MCF 10A (cell line): ENCODE measurements at regions not wholly inside any gene's neighbourhood (a gene's known extent, or its start where the extent isn't known, plus 50 kb on each side); places are given as distances from the start of the nearest gene placed in this dataset.

Experiments
- BruUV-seq: library from RNA; stranded (reverse); fragments of 400-500 nt; replicated peaks from 2 replicates; lab custom pipeline; 2021; lab: Mats Ljungman, UMichigan
- CTCF ChIA-PET: fragments of 300-600 bp; sonication (Branson Sonifier 250); formaldehyde crosslinking; extraction: SDS; loops from one replicate; lab custom pipeline; 2021; ENCODE audit warnings: antibody characterized with exemption, inconsistent platforms; lab: Yijun Ruan, JAX
- POLR2A ChIA-PET: fragments of 300-600, 350-650 bp; sonication (Branson Sonifier 250); formaldehyde crosslinking; extraction: SDS; loops from one replicate; lab custom pipeline; 2020; ENCODE audit warnings: antibody characterized with exemption, inconsistent platforms; lab: Yijun Ruan, JAX
- DNase-seq: peaks from one replicate; pipeline ENCODE4 v3.0.0-alpha.2; 2018; ENCODE audit not compliant: unreplicated experiment
- H3K27ac Mint-ChIP-seq: one replicate; pipeline ENCODE4 v1.8.0; 2022; ENCODE audit warnings: mild to moderate bottlenecking, low read depth, mixed read lengths; ENCODE audit not compliant: unreplicated experiment
- H3K27me3 Mint-ChIP-seq: one replicate; pipeline ENCODE4 v1.8.0; 2022; ENCODE audit warnings: mixed read lengths; ENCODE audit not compliant: insufficient read depth, unreplicated experiment
- H3K36me3 Mint-ChIP-seq: one replicate; pipeline ENCODE4 v1.8.0; 2022; ENCODE audit warnings: mild to moderate bottlenecking, moderate library complexity, mixed read lengths; ENCODE audit not compliant: insufficient read depth, unreplicated experiment
- H3K4me1 Mint-ChIP-seq: one replicate; pipeline ENCODE4 v1.8.0; 2022; ENCODE audit warnings: mixed read lengths; ENCODE audit not compliant: insufficient read depth, unreplicated experiment
- H3K4me3 Mint-ChIP-seq: one replicate; pipeline ENCODE4 v1.8.0; 2022; ENCODE audit warnings: mild to moderate bottlenecking, moderate library complexity, mixed read lengths; ENCODE audit not compliant: unreplicated experiment
- H3K9me3 Mint-ChIP-seq: one replicate; pipeline ENCODE4 v1.8.0; 2022; ENCODE audit warnings: mixed read lengths; ENCODE audit not compliant: unreplicated experiment
- intact Hi-C: fragments of 100-400 bp; cut with micrococcal nuclease; formaldehyde crosslinking; loops from 2 replicates; pipeline ENCODE4 v1.14.1; 2022
- TF ChIP-seq, protein P1 (sequence below): fragments of 200-600 bp; IDR thresholded peaks from one replicate; pipeline ENCODE4 v1.8.0; 2022; ENCODE audit warnings: antibody characterized with exemption, mild to moderate bottlenecking; ENCODE audit not compliant: unreplicated experiment

DNA sequence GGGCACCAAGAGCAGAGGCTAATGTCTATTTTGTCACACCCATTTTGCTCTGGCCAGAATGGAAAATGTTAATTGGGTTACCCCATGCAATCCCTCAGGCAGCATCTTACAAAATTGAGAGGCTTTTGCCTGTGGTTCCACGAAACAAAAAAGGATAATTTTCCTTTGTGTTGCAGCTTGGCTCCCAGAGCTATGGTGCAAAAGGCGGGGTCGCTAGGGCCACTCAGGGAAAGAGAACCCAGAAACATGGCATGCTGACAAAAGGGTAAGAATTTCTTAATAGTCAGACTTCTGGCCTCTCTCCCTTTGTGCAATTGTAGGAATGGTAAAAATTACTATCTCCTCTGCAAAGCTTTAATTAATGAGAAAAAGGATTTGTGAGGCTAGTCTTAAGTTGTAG is 119.6 kb upstream of the BANK1 start:
- BruUV-seq = no TSS peak
- CTCF ChIA-PET = interaction anchor here (0.6 kb wide), 1 partner anchor 9 kb away, joined by 5 read pairs; no protein-coding TSS in a partner anchor

DNA sequence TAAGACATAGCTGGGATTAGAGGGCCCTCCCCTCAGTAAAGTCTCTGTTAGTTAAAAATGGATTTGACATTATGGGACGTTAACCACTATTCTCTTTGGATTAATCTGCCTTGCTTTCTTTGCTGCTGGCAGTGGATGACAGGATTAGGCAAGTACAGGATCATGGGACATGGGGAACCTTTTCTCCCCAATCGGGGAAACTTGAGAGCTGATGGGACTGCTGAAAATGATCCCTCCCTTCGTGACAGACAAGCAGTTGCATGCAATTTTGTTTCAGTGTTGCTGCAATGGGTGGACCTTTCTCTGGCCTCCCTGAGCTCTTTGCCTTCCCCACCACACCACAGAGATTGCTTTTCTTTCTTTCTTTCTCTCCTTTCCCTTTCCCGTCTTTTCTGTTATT is 120.2 kb upstream of the BANK1 start:
- POLR2A ChIA-PET = no interaction called here
- CTCF ChIA-PET = interaction anchor here (0.6 kb wide), 1 partner anchor 9 kb away, joined by 5 read pairs; no protein-coding TSS in a partner anchor
- Mint-ChIP-seq H3K9me3 (no peaks in the 10 kb centered on the region), H3K4me3 (no peak overlapping the region), H3K27ac (no peak overlapping the region), H3K27me3 (no peaks in the 10 kb centered on the region), H3K36me3 (no peaks in the 10 kb centered on the region), H3K4me1 (no peaks in the 10 kb centered on the region)
- no peak for DNase-seq
- BruUV-seq = no TSS peak
- intact Hi-C loops = no loop called here
- TF ChIP-seq, protein P1, sequence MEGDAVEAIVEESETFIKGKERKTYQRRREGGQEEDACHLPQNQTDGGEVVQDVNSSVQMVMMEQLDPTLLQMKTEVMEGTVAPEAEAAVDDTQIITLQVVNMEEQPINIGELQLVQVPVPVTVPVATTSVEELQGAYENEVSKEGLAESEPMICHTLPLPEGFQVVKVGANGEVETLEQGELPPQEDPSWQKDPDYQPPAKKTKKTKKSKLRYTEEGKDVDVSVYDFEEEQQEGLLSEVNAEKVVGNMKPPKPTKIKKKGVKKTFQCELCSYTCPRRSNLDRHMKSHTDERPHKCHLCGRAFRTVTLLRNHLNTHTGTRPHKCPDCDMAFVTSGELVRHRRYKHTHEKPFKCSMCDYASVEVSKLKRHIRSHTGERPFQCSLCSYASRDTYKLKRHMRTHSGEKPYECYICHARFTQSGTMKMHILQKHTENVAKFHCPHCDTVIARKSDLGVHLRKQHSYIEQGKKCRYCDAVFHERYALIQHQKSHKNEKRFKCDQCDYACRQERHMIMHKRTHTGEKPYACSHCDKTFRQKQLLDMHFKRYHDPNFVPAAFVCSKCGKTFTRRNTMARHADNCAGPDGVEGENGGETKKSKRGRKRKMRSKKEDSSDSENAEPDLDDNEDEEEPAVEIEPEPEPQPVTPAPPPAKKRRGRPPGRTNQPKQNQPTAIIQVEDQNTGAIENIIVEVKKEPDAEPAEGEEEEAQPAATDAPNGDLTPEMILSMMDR = no peak

More for the DNA sequence above, 119.6 kb upstream of the BANK1 start:
- H3K27me3 Mint-ChIP-seq = no peaks in the 10 kb centered on the region
- POLR2A ChIA-PET = no interaction called here
- H3K27ac Mint-ChIP-seq = no peak overlapping the region
- TF ChIP-seq, protein P1 = no peak
- H3K4me1 Mint-ChIP-seq = no peaks in the 10 kb centered on the region
- intact Hi-C loops = no loop called here
- no peak for DNase-seq
- no peaks in the 10 kb centered on the region for H3K9me3 Mint-ChIP-seq
- H3K4me3 Mint-ChIP-seq = no peak overlapping the region
- H3K36me3 Mint-ChIP-seq = no peaks in the 10 kb centered on the region

DNA sequence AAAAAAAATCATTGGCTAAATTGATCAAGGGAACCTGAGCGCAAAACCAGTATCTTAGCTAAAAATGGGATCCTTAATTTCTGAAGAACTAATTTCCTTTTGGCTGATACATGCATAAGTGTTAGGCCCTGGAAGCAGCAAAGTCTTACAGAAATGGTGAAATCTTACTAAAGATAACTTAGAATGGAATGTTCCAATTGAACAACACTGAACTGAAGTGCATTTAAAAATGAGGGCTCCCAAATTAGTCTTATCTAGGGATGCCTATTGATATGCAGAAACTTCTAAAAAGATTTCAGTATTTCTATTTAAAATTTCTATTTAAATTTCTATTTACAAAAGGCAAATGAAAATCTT is 120.7 kb upstream of the BANK1 start:
- Mint-ChIP-seq H3K27me3 (no peaks in the 10 kb centered on the region), H3K9me3 (no peaks in the 10 kb centered on the region), H3K27ac (no peak overlapping the region), H3K4me1 (no peaks in the 10 kb centered on the region), H3K36me3 (no peaks in the 10 kb centered on the region), H3K4me3 (no peak overlapping the region)
- DNase-seq = no peak
- CTCF ChIA-PET = no interaction called here
- TF ChIP-seq, protein P1 = no peak
- POLR2A ChIA-PET = interaction anchor here (2.0 kb wide), 1 partner anchor 20 kb away, joined by 6 read pairs; no protein-coding TSS in a partner anchor
- intact Hi-C loops = no loop called here
- BruUV-seq = no TSS peak

DNA sequence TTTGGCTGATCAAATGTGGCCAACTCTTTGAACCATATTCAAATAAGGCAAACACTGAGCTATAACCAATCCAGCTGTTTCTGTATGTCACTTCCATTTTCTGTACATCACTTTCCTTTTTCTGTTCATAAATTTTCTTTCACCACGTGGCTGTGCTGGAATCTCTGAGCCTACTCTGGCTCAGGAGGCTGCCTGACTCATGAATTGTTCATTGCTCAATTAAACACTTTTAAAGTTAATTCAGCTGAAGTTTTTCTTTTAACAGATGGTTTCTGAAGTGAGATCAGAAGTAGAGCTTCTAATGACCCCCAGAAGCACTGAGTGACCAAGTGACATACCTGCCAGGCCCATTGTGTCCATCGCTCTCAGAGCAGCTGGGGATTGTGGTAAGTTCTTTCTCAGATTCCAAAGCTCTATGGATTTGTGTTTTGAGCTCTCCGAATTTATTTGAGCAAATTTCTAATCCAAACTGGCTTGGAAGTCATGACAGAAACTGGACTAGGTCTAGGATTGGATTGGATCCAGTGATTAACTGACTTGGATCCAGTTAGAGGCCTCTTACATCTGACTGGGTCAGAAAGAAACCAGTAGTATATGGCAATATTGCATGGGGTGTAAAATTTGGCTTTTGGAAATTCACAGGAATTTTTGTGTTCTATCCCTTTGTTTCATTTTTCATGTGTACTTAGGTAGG is 121.2 kb upstream of the BANK1 start:
- intact Hi-C loops = no loop called here
- no peak overlapping the region for H3K27ac Mint-ChIP-seq
- H3K36me3 Mint-ChIP-seq = no peaks in the 10 kb centered on the region
- H3K9me3 Mint-ChIP-seq = no peaks in the 10 kb centered on the region
- TF ChIP-seq, protein P1 = no peak
- no peaks in the 10 kb centered on the region for H3K4me1 Mint-ChIP-seq
- no peak overlapping the region for H3K4me3 Mint-ChIP-seq
- ChIA-PET POLR2A (interaction anchor here (2.0 kb wide), 1 partner anchor 20 kb away, joined by 6 read pairs; no protein-coding TSS in a partner anchor), CTCF (no interaction called here)
- no TSS peak for BruUV-seq
- no peaks in the 10 kb centered on the region for H3K27me3 Mint-ChIP-seq
- no peak for DNase-seq
